ENCODE measurements at regions not wholly inside any gene's neighbourhood (a gene's known extent, or its start where the extent isn't known, plus 50 kb on each side); places are given as distances from the start of the nearest gene placed in this dataset.

DNA sequence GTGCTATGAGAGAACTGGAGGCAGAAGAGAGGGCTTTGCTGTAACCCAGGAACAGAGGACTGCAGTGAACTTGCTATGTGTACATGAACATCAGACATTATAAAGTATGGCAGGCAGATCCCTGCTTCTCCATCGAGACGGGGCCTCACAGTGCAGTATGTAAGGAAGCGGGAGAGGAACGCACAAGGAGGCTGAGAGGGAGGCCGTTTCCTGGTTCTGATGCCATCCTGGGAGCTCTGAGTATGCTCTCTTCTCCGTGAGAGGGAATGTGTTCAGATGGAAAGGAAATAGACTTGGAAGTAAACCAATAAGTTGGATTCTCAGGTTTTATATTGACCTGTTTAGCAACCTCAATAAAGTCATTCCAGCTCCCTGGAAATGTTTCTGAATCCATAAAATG, 101.8 kb downstream of the ALDH8A1 start:
- TF ChIP-seq, protein P1, sequence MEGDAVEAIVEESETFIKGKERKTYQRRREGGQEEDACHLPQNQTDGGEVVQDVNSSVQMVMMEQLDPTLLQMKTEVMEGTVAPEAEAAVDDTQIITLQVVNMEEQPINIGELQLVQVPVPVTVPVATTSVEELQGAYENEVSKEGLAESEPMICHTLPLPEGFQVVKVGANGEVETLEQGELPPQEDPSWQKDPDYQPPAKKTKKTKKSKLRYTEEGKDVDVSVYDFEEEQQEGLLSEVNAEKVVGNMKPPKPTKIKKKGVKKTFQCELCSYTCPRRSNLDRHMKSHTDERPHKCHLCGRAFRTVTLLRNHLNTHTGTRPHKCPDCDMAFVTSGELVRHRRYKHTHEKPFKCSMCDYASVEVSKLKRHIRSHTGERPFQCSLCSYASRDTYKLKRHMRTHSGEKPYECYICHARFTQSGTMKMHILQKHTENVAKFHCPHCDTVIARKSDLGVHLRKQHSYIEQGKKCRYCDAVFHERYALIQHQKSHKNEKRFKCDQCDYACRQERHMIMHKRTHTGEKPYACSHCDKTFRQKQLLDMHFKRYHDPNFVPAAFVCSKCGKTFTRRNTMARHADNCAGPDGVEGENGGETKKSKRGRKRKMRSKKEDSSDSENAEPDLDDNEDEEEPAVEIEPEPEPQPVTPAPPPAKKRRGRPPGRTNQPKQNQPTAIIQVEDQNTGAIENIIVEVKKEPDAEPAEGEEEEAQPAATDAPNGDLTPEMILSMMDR (IDR thresholded peaks at IDR 0.05) = no peak
- no peak for TF ChIP-seq POLR2A (IDR thresholded peaks at IDR 0.05)

All from Peyer's patch (tissue), 4 donors.